NB4 (cell line): ENCODE measurements at regions not wholly inside any gene's neighbourhood (a gene's known extent, or its start where the extent isn't known, plus 50 kb on each side); places are given as distances from the start of the nearest gene placed in this dataset.

Experiments
- DNase-seq: peaks from one replicate; pipeline ENCODE4 v3.0.0; 2010; ENCODE audit warnings: low read depth
- H3K4me3 ChIP-seq: one replicate; pipeline ENCODE4 v1.5.1; 2011; ENCODE audit warnings: mild to moderate bottlenecking, low read depth, low read length, moderate library complexity
- MYC ChIP-seq: IDR thresholded peaks from 2 replicates; pipeline ENCODE4 v1.6.1; 2011; ENCODE audit warnings: low read depth, low read length
- POLR2A ChIP-seq: IDR thresholded peaks from 2 replicates; pipeline ENCODE4 v1.6.1; 2011; ENCODE audit warnings: mild to moderate bottlenecking; ENCODE audit not compliant: insufficient read length; ENCODE audit errors: extremely low read depth
- TF ChIP-seq, protein P1 (sequence below): IDR thresholded peaks from one replicate; pipeline ENCODE4 v1.5.1; 2012; ENCODE audit warnings: low read depth, low read length
- TF ChIP-seq, protein P2 (sequence below): IDR thresholded peaks from 2 replicates; pipeline ENCODE4 v1.6.1; 2011; ENCODE audit warnings: low read depth, low read length

DNA sequence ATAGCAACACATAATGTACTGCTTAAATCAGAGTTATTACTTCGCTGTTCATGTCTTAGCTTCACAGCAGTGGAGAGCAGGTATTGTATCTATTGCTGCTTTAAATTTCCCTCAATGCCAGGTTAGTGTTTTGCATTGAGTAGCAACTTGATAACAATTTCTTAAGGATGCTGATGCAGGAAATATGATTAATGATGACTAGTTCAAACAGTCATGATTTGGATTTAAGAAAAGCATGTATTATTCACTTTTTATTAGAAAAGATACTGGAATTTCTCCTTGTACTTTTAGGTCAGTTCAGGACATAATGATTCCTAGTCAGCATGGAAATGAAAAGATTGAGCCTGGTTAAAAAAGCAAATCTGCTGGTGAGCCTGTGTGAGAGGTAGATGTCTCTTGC is 67.2 kb upstream of the ARHGAP29 start:
- H3K4me3 ChIP-seq, result no peak overlapping the region
- TF ChIP-seq MYC (no peak), POLR2A (no peak)
- TF ChIP-seq, protein P1, sequence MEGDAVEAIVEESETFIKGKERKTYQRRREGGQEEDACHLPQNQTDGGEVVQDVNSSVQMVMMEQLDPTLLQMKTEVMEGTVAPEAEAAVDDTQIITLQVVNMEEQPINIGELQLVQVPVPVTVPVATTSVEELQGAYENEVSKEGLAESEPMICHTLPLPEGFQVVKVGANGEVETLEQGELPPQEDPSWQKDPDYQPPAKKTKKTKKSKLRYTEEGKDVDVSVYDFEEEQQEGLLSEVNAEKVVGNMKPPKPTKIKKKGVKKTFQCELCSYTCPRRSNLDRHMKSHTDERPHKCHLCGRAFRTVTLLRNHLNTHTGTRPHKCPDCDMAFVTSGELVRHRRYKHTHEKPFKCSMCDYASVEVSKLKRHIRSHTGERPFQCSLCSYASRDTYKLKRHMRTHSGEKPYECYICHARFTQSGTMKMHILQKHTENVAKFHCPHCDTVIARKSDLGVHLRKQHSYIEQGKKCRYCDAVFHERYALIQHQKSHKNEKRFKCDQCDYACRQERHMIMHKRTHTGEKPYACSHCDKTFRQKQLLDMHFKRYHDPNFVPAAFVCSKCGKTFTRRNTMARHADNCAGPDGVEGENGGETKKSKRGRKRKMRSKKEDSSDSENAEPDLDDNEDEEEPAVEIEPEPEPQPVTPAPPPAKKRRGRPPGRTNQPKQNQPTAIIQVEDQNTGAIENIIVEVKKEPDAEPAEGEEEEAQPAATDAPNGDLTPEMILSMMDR, result no peak
- no peak for DNase-seq

DNA sequence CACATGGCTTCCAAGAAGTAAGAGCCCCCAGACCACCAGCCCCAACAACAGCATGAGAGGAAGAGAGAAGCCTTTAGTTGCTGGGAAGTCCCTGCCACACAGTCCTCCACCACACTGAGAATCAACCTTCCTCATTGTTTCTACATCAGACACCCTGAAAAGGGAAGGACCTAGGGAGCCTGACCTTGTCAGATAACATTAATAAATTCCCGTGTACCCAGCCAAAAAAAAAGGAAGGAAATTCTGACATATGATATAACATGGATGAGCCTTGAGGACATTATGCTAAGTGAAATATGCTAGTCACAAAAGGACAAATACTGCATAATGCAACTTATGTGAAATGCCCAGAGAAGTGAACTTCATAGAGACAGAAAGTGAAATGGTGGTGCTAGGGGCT is 65.6 kb upstream of the ARHGAP29 start:
- H3K4me3 ChIP-seq, result no peak overlapping the region
- TF ChIP-seq POLR2A (no peak), MYC (no peak)
- TF ChIP-seq, protein P2, sequence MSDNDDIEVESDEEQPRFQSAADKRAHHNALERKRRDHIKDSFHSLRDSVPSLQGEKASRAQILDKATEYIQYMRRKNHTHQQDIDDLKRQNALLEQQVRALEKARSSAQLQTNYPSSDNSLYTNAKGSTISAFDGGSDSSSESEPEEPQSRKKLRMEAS, result no peak
- TF ChIP-seq, protein P1, result no peak
- DNase-seq, result no peak

DNA sequence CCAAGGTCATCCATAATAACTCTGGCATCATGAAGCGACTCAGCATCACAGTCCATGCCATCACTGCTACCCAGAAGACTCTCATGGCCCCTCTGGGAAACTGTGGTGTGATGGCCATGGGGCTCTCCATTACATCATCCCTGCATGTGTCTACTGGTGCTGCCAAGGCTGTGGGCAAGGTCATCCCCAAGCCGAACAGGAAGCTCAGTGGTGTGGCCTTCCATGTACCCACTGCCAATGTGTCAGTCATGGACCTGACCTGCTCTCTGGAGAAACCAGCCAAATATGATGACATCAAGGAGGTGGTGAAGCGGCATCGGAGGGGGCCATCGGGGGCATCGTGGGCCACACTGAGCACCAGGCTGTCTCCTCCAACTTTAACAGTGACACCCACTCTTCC is 65.1 kb upstream of the ARHGAP29 start:
- TF ChIP-seq, protein P1, result no peak
- TF ChIP-seq, protein P2, result no peak
- no peak overlapping the region for H3K4me3 ChIP-seq
- DNase-seq, result no peak

DNA sequence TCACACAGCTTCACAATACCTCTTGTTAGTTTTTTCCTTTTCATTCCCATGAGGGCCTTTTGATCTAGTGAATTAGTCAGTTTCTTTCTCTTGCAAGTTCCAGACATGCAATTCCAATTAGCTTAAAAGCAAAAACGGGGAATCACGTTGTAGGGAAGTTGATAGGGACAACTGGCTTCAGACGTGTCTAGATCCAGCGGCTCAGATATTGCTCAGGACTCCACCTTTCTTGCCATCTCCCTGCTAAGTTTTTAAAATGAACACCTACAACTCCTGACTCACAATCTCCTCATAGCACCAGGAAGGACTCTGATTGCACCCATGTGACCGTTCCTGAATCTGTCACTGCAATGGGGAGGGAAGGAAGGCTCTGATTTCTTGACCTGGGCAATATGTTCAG is 63.8 kb upstream of the ARHGAP29 start:
- TF ChIP-seq, protein P2, result no peak
- TF ChIP-seq, protein P1, result no peak
- no peak for TF ChIP-seq POLR2A
- no peak for TF ChIP-seq MYC
- no peak overlapping the region for H3K4me3 ChIP-seq
- no peak for DNase-seq

DNA sequence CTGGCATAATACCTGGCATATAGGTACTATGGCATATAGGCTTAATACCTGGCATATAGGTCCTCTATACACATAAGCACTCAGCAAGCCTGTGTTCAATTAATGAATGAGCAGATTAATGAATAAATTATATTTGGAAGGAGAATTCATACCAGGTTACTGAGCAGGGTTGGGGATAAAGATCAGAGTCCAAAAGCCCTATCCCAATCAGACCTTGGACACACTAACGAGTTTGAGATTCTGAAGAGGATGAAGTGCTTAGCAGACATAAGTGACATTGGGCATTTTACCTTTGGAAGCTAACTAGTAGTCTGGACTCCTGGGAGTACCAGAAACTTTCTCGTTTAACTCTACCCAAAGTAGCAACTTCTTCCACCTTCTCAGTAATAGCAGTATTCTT is 63.3 kb upstream of the ARHGAP29 start:
- TF ChIP-seq POLR2A (no peak), MYC (no peak)
- TF ChIP-seq, protein P1, result no peak
- TF ChIP-seq, protein P2, result no peak
- H3K4me3 ChIP-seq, result no peak overlapping the region
- no peak for DNase-seq
